Astrocyte (in vitro differentiated cells and primary cell): ENCODE measurements at regions not wholly inside any gene's neighbourhood (a gene's known extent, or its start where the extent isn't known, plus 50 kb on each side); places are given as distances from the start of the nearest gene placed in this dataset.

Experiments
- CTCF ChIP-seq: IDR thresholded peaks from 2 replicates; pipeline ENCODE4 v1.5.1; 2011; ENCODE audit warnings: low read depth, mild to moderate bottlenecking, inconsistent platforms, low read length, moderate library complexity; ENCODE audit not compliant: insufficient read depth
- EZH2 ChIP-seq: IDR thresholded peaks from 2 replicates; pipeline ENCODE4 v1.6.1; 2012; ENCODE audit warnings: mild to moderate bottlenecking, low read length, inconsistent platforms; ENCODE audit not compliant: insufficient read depth

- TF ChIP-seq CTCF = no peak
- no peak for TF ChIP-seq EZH2
Measured at GRCh38 chr3:75951941-75952340, 166.6 kb upstream of the ZNF717 start.
